ENCODE measurements at regions not wholly inside any gene's neighbourhood (a gene's known extent, or its start where the extent isn't known, plus 50 kb on each side); places are given as distances from the start of the nearest gene placed in this dataset.

DNA sequence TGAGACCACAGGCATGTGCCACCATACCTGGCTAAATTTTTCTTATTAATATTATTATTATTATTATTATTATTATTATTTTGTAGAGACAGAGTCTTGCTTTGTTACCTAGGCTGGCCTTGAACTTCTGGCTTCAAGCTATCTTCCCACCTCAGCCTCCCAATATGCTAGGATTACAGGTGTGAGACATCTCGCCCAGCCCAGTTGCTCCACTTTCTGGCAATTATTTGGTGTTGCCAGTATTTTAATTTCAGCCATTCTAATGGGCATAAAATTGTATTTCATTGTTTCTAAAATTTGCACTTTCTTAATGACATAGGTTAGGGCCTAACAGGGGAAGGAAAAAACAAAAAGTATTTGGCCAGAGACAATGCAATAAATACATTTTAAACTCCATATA, 1217.6 kb upstream of the ALCAM start:
- no peak for TF ChIP-seq ZNF274 (IDR thresholded peaks at IDR 0.05; ENCODE audit: low read depth, low read length)
- no peak for TF ChIP-seq YY1 (IDR thresholded peaks at IDR 0.05; ENCODE audit: insufficient read depth, insufficient read length)
- TF ChIP-seq SUZ12 (IDR thresholded peaks at IDR 0.05; ENCODE audit: extremely low read depth, insufficient read depth, insufficient read length): no peak
